Osteocyte (in vitro differentiated cells): ENCODE measurements at regions not wholly inside any gene's neighbourhood (a gene's known extent, or its start where the extent isn't known, plus 50 kb on each side); places are given as distances from the start of the nearest gene placed in this dataset.

Experiments used
- DNase-seq: peaks from one replicate; pipeline ENCODE4 v3.0.0; 2021; ENCODE audit warnings: mixed read lengths; ENCODE audit not compliant: unreplicated experiment; ENCODE audit errors: extremely low spot score
- H3K27ac Mint-ChIP-seq: one replicate; pipeline ENCODE4 v1.8.0; 2021; ENCODE audit warnings: mild to moderate bottlenecking, mixed read lengths; ENCODE audit not compliant: unreplicated experiment
- H3K27me3 Mint-ChIP-seq: one replicate; pipeline ENCODE4 v1.8.0; 2021; ENCODE audit warnings: mixed read lengths; ENCODE audit not compliant: unreplicated experiment
- H3K36me3 Mint-ChIP-seq: one replicate; pipeline ENCODE4 v1.8.0; 2021; ENCODE audit warnings: mixed read lengths; ENCODE audit not compliant: unreplicated experiment
- H3K4me1 Mint-ChIP-seq: one replicate; pipeline ENCODE4 v1.8.0; 2021; ENCODE audit warnings: mixed read lengths; ENCODE audit not compliant: unreplicated experiment
- H3K4me3 Mint-ChIP-seq: one replicate; pipeline ENCODE4 v1.8.0; 2021; ENCODE audit warnings: mild to moderate bottlenecking, moderate library complexity, mixed read lengths; ENCODE audit not compliant: unreplicated experiment
- H3K9me3 Mint-ChIP-seq: one replicate; pipeline ENCODE4 v1.8.0; 2021; ENCODE audit warnings: mixed read lengths; ENCODE audit not compliant: unreplicated experiment
- TF ChIP-seq, protein P1 (sequence below): fragments of 200-600 bp; sonication (generic); IDR thresholded peaks from 2 replicates; pipeline ENCODE4 v1.5.0; 2021; ENCODE audit warnings: antibody characterized with exemption, mild to moderate bottlenecking, moderate library complexity

DNA sequence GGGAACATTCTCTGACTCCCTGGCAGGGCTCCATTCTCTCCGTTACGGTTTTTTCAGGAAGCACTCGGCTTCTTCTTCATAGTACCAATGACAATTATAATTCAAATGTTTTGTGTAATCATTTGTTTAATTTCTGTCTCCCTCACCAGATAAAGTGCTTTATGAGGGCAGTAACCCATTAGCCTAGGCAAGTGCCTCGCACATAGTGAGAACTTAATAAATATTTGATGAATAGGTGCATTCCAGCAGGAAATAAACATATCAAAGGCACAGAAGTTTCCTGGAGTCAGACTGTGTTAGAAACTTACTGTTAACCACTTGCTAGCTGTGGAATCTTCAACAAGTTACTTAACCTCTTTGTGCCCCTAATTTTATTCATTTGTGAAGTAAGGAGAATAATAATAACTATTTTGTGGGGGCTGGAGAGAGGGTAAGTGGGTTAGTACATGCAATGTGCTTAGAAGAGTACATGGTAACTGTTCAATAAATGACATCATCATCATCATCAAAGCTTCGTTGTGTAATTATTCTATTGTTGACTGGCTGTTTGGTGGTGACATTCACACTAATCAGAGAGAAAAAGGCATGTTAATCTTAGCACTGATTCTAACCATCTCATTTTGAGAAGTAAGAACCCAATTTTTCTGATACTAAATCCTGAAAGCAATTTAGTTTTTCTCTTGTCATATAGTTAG lies 352.3 kb downstream of the INSIG2 start:
- H3K27ac Mint-ChIP-seq: no peak overlapping the region
- H3K9me3 Mint-ChIP-seq: peaks cover 4% of the 10 kb centered on the region
- TF ChIP-seq, protein P1, sequence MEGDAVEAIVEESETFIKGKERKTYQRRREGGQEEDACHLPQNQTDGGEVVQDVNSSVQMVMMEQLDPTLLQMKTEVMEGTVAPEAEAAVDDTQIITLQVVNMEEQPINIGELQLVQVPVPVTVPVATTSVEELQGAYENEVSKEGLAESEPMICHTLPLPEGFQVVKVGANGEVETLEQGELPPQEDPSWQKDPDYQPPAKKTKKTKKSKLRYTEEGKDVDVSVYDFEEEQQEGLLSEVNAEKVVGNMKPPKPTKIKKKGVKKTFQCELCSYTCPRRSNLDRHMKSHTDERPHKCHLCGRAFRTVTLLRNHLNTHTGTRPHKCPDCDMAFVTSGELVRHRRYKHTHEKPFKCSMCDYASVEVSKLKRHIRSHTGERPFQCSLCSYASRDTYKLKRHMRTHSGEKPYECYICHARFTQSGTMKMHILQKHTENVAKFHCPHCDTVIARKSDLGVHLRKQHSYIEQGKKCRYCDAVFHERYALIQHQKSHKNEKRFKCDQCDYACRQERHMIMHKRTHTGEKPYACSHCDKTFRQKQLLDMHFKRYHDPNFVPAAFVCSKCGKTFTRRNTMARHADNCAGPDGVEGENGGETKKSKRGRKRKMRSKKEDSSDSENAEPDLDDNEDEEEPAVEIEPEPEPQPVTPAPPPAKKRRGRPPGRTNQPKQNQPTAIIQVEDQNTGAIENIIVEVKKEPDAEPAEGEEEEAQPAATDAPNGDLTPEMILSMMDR: no peak
- no peak overlapping the region for H3K4me3 Mint-ChIP-seq
- H3K36me3 Mint-ChIP-seq: no peaks in the 10 kb centered on the region
- no peaks in the 10 kb centered on the region for H3K4me1 Mint-ChIP-seq
- H3K27me3 Mint-ChIP-seq: no peaks in the 10 kb centered on the region
- no peak for DNase-seq

- Mint-ChIP-seq H3K27me3 (no peaks in the 10 kb centered on the region), H3K9me3 (peaks cover 9% of the 10 kb centered on the region), H3K4me3 (no peak overlapping the region), H3K4me1 (no peaks in the 10 kb centered on the region), H3K27ac (no peak overlapping the region), H3K36me3 (no peaks in the 10 kb centered on the region)
- DNase-seq: no peak
- TF ChIP-seq, protein P1: no peak
Measured at GRCh38 chr2:118437501-118437900, 349.2 kb downstream of the INSIG2 start.

GRCh38 chr2:118431997-118432396 lies 343.7 kb downstream of the INSIG2 start:
- no peak for DNase-seq
- Mint-ChIP-seq H3K4me3 (no peak overlapping the region), H3K9me3 (peaks cover 5% of the 10 kb centered on the region), H3K27me3 (no peaks in the 10 kb centered on the region), H3K36me3 (no peaks in the 10 kb centered on the region), H3K27ac (no peak overlapping the region), H3K4me1 (no peaks in the 10 kb centered on the region)
- TF ChIP-seq, protein P1: no peak

- H3K27ac Mint-ChIP-seq: no peak overlapping the region
- no peak overlapping the region for H3K4me3 Mint-ChIP-seq
- no peaks in the 10 kb centered on the region for H3K27me3 Mint-ChIP-seq
- H3K9me3 Mint-ChIP-seq: peaks cover 5% of the 10 kb centered on the region
- DNase-seq: no peak
- TF ChIP-seq, protein P1: no peak
- H3K36me3 Mint-ChIP-seq: no peaks in the 10 kb centered on the region
- H3K4me1 Mint-ChIP-seq: no peaks in the 10 kb centered on the region
Measured at GRCh38 chr2:118431586-118431985, 343.3 kb downstream of the INSIG2 start.

DNA sequence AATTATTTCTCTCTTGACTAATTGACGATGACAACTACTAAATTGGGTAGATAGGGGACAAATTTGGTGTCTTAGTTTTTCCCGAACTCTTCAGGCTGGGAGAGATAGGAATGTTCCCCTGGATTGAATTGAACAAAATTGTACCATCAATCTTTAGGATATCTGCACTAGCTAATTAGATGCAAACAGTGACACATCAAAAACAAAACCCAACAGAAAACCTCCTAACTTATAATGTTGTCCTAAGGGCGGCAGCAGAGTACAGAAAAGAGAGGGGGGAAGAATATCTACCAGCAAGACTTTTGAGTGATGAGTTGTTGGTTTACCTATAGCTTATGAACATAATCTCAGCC lies 342.9 kb downstream of the INSIG2 start:
- no peak overlapping the region for H3K4me3 Mint-ChIP-seq
- no peaks in the 10 kb centered on the region for H3K36me3 Mint-ChIP-seq
- no peaks in the 10 kb centered on the region for H3K27me3 Mint-ChIP-seq
- no peak for DNase-seq
- H3K27ac Mint-ChIP-seq: no peak overlapping the region
- H3K4me1 Mint-ChIP-seq: no peaks in the 10 kb centered on the region
- H3K9me3 Mint-ChIP-seq: peaks cover 5% of the 10 kb centered on the region
- TF ChIP-seq, protein P1: no peak
